ENCODE measurements at regions not wholly inside any gene's neighbourhood (a gene's known extent, or its start where the extent isn't known, plus 50 kb on each side); places are given as distances from the start of the nearest gene placed in this dataset.
"Not testable (repeated sequence)": the region's sequence is repeated elsewhere in the genome, so short reads cannot be mapped to it uniquely, and the experiment has no call there.

DNA sequence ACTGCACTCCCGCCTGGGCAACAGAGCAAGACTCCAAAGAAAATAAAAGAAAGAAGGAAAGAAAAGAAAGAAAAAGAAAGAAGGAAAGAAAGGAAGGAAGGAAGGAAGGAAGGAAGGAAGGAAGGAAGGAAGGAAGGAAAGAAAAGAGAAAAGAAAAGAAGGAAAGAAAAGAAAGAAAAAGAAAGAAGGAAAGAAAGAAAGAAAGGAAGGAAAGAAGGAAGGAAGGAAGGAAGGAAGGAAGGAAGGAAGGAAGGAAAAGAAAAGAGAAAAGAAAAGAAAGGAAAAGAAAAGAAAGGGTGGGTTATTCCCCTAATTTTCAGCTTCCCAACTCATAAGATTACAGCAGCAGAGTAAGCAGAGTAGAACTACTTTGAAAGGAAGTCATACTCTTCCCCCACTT lies 64.4 kb downstream of the TMEM200C start:
- H3K4me1 Mint-ChIP-seq; H3K9me3 Mint-ChIP-seq (ENCODE audit: low read depth); H3K4me3 Mint-ChIP-seq; CTCF ChIA-PET; H3K27me3 Mint-ChIP-seq; H3K36me3 Mint-ChIP-seq; ATAC-seq; DNase-seq; H3K27ac Mint-ChIP-seq: not testable (repeated sequence)

DNA sequence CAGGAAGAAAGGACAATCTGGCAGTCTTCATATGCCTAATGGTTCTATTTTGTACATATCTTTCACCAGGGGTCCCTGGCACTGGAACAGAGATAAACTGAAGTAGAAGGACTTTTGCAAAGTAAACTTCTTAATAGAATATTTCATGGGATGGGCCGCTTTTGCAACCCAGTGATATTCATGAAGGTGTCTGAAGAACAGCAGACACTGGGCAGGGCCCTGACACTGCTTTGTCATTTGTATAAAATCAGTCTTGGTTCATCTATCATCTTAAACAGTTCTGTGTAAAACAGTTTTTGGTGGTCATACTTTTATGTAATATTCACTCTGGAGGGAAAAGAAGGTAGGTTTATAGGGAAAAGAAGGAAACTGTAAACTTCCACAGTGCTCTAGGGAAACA lies 66.4 kb downstream of the TMEM200C start:
- no peak for ATAC-seq
- Mint-ChIP-seq H3K27me3 (no peaks in the 10 kb centered on the region), H3K9me3 (ENCODE audit: low read depth) (no peaks in the 10 kb centered on the region), H3K4me3 (no peak overlapping the region), H3K4me1 (no peaks in the 10 kb centered on the region), H3K27ac (no peak overlapping the region), H3K36me3 (no peaks in the 10 kb centered on the region)
- CTCF ChIA-PET: no interaction called here
- DNase-seq: no peak

- Mint-ChIP-seq H3K36me3 (no peaks in the 10 kb centered on the region), H3K4me1 (no peaks in the 10 kb centered on the region), H3K9me3 (ENCODE audit: low read depth) (no peaks in the 10 kb centered on the region), H3K27me3 (no peaks in the 10 kb centered on the region), H3K4me3 (no peak overlapping the region), H3K27ac (no peak overlapping the region)
- DNase-seq (no peak), ATAC-seq (no peak)
- CTCF ChIA-PET: no interaction called here
Observed at GRCh38 chr18:5825663-5826062, 69.7 kb downstream of the TMEM200C start.

DNA sequence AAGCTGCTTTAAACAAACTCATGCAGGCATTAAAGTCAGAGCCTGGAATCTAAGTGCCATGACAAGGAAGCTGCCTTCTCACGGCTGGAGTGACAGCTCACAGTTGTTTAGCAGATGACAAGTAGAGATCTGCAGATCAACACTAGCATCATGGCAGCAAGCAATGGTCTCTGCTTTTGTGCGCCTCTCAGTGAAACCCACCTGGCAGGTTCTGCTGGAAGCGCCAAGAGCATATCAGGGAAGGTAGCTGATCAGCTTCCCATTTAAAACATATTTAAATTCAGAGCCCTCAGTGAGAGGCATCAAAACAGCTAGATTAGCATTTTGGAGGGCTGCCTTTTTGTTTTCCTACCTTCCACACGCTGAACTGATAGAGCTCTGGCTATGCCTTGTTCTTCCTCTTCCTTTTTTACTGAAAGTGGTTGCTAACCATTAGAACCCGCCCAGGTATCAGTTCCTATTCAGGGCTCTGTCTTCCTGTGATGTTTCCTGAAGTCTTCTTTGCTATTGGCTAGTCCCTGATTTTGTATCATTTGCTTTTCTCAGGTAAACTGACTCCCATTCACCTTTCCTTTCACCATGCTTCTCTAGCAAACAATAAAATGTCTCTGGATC lies 70.8 kb downstream of the TMEM200C start:
- ATAC-seq: no peak
- H3K4me3 Mint-ChIP-seq: no peak overlapping the region
- no peak for DNase-seq
- H3K9me3 Mint-ChIP-seq (ENCODE audit: low read depth): no peaks in the 10 kb centered on the region
- CTCF ChIA-PET: no interaction called here
- no peaks in the 10 kb centered on the region for H3K27me3 Mint-ChIP-seq
- no peaks in the 10 kb centered on the region for H3K4me1 Mint-ChIP-seq
- H3K27ac Mint-ChIP-seq: no peak overlapping the region
- H3K36me3 Mint-ChIP-seq: no peaks in the 10 kb centered on the region

DNA sequence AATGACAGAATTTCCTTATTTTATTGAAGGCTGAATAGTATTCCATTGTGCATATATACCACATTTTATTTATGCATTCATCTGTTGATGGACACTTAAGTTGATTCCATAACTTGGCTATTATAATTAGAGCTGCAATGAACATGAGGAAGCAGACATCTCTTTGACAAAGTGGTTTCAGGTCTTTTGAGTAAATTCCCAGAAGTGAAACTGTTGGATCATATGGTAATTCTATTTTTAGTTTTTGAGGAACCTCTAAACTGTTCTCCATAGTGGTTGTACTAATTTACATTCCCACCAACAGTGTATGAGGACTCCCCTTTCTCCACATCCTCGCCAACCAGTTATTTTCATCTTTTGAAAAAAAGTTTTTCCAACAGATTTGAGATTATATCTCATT lies 77.5 kb downstream of the TMEM200C start:
- Mint-ChIP-seq H3K4me1 (no peaks in the 10 kb centered on the region), H3K36me3 (no peaks in the 10 kb centered on the region), H3K9me3 (ENCODE audit: low read depth) (no peaks in the 10 kb centered on the region), H3K27me3 (no peaks in the 10 kb centered on the region), H3K27ac (no peak overlapping the region), H3K4me3 (no peak overlapping the region)
- CTCF ChIA-PET: no interaction called here
- no peak for ATAC-seq
- no peak for DNase-seq

DNA sequence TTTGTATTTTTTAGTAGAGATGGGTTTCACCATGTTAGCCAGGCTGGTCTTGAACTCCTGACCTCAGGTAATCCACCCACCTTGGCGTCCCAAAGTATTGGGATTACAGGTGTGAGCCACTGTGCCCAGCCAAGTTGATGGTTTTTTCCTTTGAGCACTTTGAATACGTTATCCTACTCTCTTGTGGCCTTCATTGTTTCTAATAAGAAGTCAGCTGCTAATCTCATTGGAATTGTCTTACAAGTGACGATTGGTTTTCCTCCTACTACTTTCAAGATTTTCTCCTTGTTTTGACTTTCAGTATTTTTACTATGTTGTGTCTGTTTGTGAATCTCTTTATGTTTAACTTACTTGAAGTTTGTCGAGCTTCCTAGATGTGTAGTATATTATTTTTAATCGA lies 88.5 kb downstream of the TMEM200C start:
- no peak for ATAC-seq
- DNase-seq: no peak
- no peaks in the 10 kb centered on the region for H3K4me1 Mint-ChIP-seq
- peaks cover 13% of the 10 kb centered on the region for H3K9me3 Mint-ChIP-seq (ENCODE audit: low read depth)
- no peaks in the 10 kb centered on the region for H3K27me3 Mint-ChIP-seq
- H3K27ac Mint-ChIP-seq: no peak overlapping the region
- CTCF ChIA-PET: no interaction called here
- H3K4me3 Mint-ChIP-seq: no peak overlapping the region
- no peaks in the 10 kb centered on the region for H3K36me3 Mint-ChIP-seq

DNA sequence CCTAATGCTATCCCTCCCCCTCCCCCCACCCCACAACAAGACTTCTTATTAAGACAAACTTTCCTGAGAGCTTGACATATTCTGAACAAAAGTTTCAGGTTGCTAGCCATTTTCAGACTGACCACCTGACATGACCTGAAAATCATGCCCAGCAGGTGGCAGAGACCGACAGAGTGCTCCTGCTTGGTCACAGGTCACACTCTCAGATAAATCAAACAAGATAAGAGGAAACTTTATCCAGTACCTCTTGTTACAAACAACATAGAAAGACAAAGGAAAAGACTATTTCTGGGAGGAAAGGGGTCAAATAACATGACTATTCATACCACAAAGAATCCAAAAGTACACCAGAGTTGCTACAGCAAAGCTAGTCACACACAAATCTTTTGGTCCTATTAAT lies 107.4 kb downstream of the TMEM200C start:
- ATAC-seq (no peak), DNase-seq (no peak)
- Mint-ChIP-seq H3K27ac (no peak overlapping the region), H3K27me3 (no peaks in the 10 kb centered on the region), H3K9me3 (ENCODE audit: low read depth) (peaks cover 13% of the 10 kb centered on the region), H3K4me1 (no peaks in the 10 kb centered on the region), H3K4me3 (no peak overlapping the region), H3K36me3 (no peaks in the 10 kb centered on the region)
- CTCF ChIA-PET: no interaction called here

DNA sequence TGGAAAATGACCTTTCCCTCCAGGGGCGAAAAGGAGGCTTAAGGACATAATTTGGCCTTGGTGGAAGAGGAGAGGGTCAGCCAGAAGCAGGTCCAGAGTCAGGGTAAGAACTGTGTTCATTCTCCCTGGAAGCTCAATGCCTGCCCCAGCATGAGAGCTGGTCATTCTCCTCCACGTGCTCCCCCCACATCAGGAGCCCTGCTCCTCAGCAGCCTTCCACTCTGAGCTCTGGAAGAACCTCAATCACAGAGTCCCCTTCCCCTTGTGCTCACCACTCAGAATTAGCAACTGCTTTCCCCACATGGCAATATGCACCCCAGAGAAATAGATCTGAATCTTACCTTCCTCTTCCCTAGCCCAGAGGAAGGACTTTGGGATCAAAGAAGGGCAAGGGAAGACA lies 115.4 kb downstream of the TMEM200C start:
- no peak overlapping the region for H3K27ac Mint-ChIP-seq
- H3K36me3 Mint-ChIP-seq: no peaks in the 10 kb centered on the region
- no peak overlapping the region for H3K4me3 Mint-ChIP-seq
- no peaks in the 10 kb centered on the region for H3K27me3 Mint-ChIP-seq
- no peak for DNase-seq
- CTCF ChIA-PET: no interaction called here
- no peaks in the 10 kb centered on the region for H3K4me1 Mint-ChIP-seq
- no peaks in the 10 kb centered on the region for H3K9me3 Mint-ChIP-seq (ENCODE audit: low read depth)
- ATAC-seq: no peak

DNA sequence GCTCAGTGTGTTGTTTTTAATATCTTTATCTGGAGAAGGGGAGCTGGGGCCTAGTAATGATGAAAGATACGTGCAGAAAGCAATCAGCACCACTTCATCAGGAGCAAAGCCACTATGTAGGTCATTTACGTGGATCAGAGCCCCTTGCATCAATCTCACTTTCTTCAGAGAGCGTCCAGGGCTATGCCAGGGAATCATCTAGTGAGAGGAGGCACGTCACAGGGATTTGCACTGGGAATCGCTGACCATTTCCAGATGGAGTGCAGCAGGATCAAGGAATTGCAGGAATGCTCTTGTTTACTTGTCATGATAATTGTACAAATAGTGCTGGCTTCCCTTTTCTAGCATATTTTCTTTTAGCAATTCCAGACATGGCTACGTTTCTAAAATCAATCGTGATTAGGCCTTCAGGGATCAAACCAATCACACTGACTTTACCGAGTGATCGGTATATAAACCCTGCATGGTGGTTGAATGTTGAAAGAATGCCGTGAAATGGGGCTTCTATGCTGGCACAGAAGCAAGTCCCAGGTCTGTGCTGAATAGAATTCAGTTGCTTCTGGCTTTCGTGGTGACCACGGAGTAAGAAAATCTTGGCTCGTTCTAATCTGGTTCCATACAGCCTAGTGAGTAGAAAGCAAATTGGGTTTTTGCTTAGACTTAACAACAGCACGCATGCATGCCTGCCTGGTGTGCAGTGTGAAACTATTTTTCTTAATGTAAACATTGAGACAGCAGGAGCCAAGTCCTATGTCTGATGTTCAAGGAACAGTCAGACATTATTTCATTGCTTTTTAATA lies 122.8 kb downstream of the TMEM200C start:
- CTCF ChIA-PET: no interaction called here
- DNase-seq (no peak), ATAC-seq (no peak)
- Mint-ChIP-seq H3K4me1 (no peaks in the 10 kb centered on the region), H3K4me3 (no peak overlapping the region), H3K27ac (no peak overlapping the region), H3K36me3 (no peaks in the 10 kb centered on the region), H3K27me3 (no peaks in the 10 kb centered on the region), H3K9me3 (ENCODE audit: low read depth) (no peaks in the 10 kb centered on the region)

- H3K27ac Mint-ChIP-seq: no peak overlapping the region
- no peaks in the 10 kb centered on the region for H3K4me1 Mint-ChIP-seq
- H3K27me3 Mint-ChIP-seq: no peaks in the 10 kb centered on the region
- H3K36me3 Mint-ChIP-seq: no peaks in the 10 kb centered on the region
- CTCF ChIA-PET: no interaction called here
- H3K4me3 Mint-ChIP-seq: no peak overlapping the region
- no peaks in the 10 kb centered on the region for H3K9me3 Mint-ChIP-seq (ENCODE audit: low read depth)
- DNase-seq (no peak), ATAC-seq (no peak)
Observed at GRCh38 chr18:5771343-5771742, 124.0 kb downstream of the TMEM200C start.

DNA sequence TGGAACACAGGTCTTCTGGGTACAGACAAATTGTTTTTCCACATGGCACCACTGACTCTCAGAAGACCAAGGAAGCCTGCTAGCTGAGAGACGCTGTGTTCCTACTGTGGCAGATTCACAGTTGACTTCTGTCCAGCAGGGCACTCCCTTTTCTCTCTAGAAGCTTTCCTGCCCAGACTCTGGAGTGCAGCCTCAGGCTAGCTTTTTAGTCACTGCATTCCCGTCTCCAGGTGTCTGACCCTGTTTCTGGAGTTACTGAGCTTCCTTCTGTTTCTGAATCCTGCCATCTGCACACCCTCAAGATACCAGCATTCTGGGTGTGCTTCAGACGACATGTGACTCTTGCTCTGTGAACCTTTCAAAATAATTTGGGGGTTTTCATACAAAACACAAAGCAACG lies 125.1 kb downstream of the TMEM200C start:
- Mint-ChIP-seq H3K27me3 (no peaks in the 10 kb centered on the region), H3K27ac (no peak overlapping the region), H3K36me3 (no peaks in the 10 kb centered on the region), H3K9me3 (ENCODE audit: low read depth) (no peaks in the 10 kb centered on the region), H3K4me3 (no peak overlapping the region), H3K4me1 (no peaks in the 10 kb centered on the region)
- CTCF ChIA-PET: no interaction called here
- DNase-seq (no peak), ATAC-seq (no peak)

DNA sequence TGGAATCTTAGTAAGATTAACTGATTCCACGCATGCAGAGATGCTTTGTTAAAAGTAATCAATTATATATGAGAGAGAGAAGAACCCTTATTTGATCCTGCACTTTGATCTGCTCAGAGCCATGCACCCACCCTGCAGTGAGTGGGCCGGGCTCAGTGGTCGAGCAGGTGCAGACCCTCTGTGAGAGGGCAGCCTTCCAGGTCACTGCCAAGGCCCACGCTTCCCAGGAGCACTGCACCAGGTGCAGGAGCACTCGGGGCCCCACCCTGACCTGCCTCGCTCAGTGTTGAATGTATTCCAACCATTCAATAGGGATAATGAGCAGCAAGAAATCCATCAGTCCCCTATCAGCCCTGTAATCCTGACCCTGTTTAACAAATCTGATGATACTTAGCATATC lies 126.9 kb downstream of the TMEM200C start:
- H3K36me3 Mint-ChIP-seq: no peaks in the 10 kb centered on the region

GRCh38 chr18:5759194-5759593 lies 136.1 kb downstream of the TMEM200C start:
- H3K27ac Mint-ChIP-seq: no peak overlapping the region
- H3K4me3 Mint-ChIP-seq: no peak overlapping the region
- H3K9me3 Mint-ChIP-seq (ENCODE audit: low read depth): no peaks in the 10 kb centered on the region
- H3K4me1 Mint-ChIP-seq: no peaks in the 10 kb centered on the region
- no peaks in the 10 kb centered on the region for H3K36me3 Mint-ChIP-seq
- CTCF ChIA-PET: no interaction called here
- DNase-seq (no peak), ATAC-seq (no peak)
- no peaks in the 10 kb centered on the region for H3K27me3 Mint-ChIP-seq

More for the DNA sequence above, 126.9 kb downstream of the TMEM200C start:
- no peak overlapping the region for H3K4me3 Mint-ChIP-seq
- no peak for DNase-seq
- CTCF ChIA-PET: no interaction called here
- no peaks in the 10 kb centered on the region for H3K4me1 Mint-ChIP-seq
- no peaks in the 10 kb centered on the region for H3K27me3 Mint-ChIP-seq
- no peak overlapping the region for H3K27ac Mint-ChIP-seq
- ATAC-seq: no peak
- no peaks in the 10 kb centered on the region for H3K9me3 Mint-ChIP-seq (ENCODE audit: low read depth)

- ATAC-seq (no peak), DNase-seq (no peak)
- peaks cover 2% of the 10 kb centered on the region for H3K9me3 Mint-ChIP-seq (ENCODE audit: low read depth)
- CTCF ChIA-PET: no interaction called here
- no peaks in the 10 kb centered on the region for H3K27me3 Mint-ChIP-seq
- no peak overlapping the region for H3K27ac Mint-ChIP-seq
- H3K36me3 Mint-ChIP-seq: no peaks in the 10 kb centered on the region
- no peak overlapping the region for H3K4me3 Mint-ChIP-seq
- H3K4me1 Mint-ChIP-seq: no peaks in the 10 kb centered on the region
Observed at GRCh38 chr18:5756823-5757222, 138.5 kb downstream of the TMEM200C start.
